H1 (cell line): ENCODE measurements at regions not wholly inside any gene's neighbourhood (a gene's known extent, or its start where the extent isn't known, plus 50 kb on each side); places are given as distances from the start of the nearest gene placed in this dataset.

Experiments
- CTCF ChIA-PET: fragments of 300-600 bp; sonication (Branson Sonifier 250); formaldehyde crosslinking; loops from one replicate; lab custom pipeline; 2021; ENCODE audit not compliant: partially characterized antibody; lab: Charles Lee
- POLR2A ChIA-PET: fragments of 300-600 bp; sonication (Branson Sonifier 250); formaldehyde crosslinking; loops from one replicate; lab custom pipeline; 2021; ENCODE audit warnings: inconsistent platforms; ENCODE audit not compliant: partially characterized antibody; lab: Charles Lee
- DNase-seq, 2 experiments: peaks; one replicate each; pipeline versions ENCODE4 v3.0.0 to v3.0.0-alpha.2; 2010 to 2022; ENCODE audit warnings: low spot score in 2 of 2, low read depth in 1 of 2, mixed read lengths in 1 of 2
- FAIRE-seq: peaks from 2 replicates; lab custom pipeline; 2011; peaks lifted over from hg19 to GRCh38; lab: Jason Lieb, UNC
- H2AFZ ChIP-seq: 2 replicates; pipeline ENCODE4 v1.8.1; 2012; ENCODE audit warnings: low read length, inconsistent platforms
- H2AK5ac ChIP-seq: 2 replicates; pipeline ENCODE4 v1.6.1; 2013; ENCODE audit warnings: low read depth, low read length
- H2BK120ac ChIP-seq: replicated peaks from 2 replicates; pipeline ENCODE3; 2013; ENCODE audit warnings: low read depth, low read length, inconsistent platforms
- H2BK12ac ChIP-seq: 2 replicates; pipeline ENCODE4 v1.6.1; 2013; ENCODE audit warnings: low read depth, low read length
- H2BK15ac ChIP-seq: 2 replicates; pipeline ENCODE4 v1.6.1; 2013; ENCODE audit warnings: low read length
- H2BK20ac ChIP-seq: 2 replicates; pipeline ENCODE4 v1.6.1; 2013; ENCODE audit warnings: low read length
- H2BK5ac ChIP-seq: 2 replicates; pipeline ENCODE4 v1.6.1; 2013; ENCODE audit warnings: low read depth, low read length
- H3K14ac ChIP-seq: 2 replicates; pipeline ENCODE4 v1.6.1; 2013; ENCODE audit warnings: inconsistent platforms; ENCODE audit not compliant: insufficient read length
- H3K18ac ChIP-seq: 2 replicates; pipeline ENCODE4 v1.6.1; 2013; ENCODE audit warnings: low read length; ENCODE audit errors: extremely low read depth
- H3K23ac ChIP-seq: 2 replicates; pipeline ENCODE4 v1.6.1; 2013; ENCODE audit warnings: inconsistent platforms; ENCODE audit not compliant: insufficient read length
- H3K23me2 ChIP-seq: 2 replicates; pipeline ENCODE4 v1.6.1; 2013; ENCODE audit warnings: low read depth, low read length
- H3K27ac ChIP-seq: 2 replicates; pipeline ENCODE4 v1.6.1; 2011; ENCODE audit warnings: low read depth, low read length, inconsistent platforms
- H3K27me3 ChIP-seq, 4 experiments: replicated peaks in 1 of 4; 1 replicate in 1 of 4; 2 replicates in 3 of 4; pipeline versions ENCODE4 v1.6.1 to v1.8.1; 2011 to 2013; ENCODE audit warnings: low read length in 3 of 4, mild to moderate bottlenecking in 3 of 4, inconsistent platforms in 2 of 4, mixed read lengths in 2 of 4, moderate library complexity in 1 of 4; ENCODE audit not compliant: control insufficient read depth in 3 of 4, insufficient read depth in 3 of 4; ENCODE audit errors: extremely low read depth in 1 of 4
- H3K36me3 ChIP-seq, 4 experiments: 2 replicates each; pipeline versions ENCODE4 v1.6.1 to v1.8.1; 2011 to 2013; ENCODE audit warnings: mild to moderate bottlenecking in 4 of 4, low read length in 3 of 4, moderate library complexity in 2 of 4, control low read depth in 1 of 4, inconsistent platforms in 1 of 4; ENCODE audit not compliant: insufficient read depth in 4 of 4, control insufficient read depth in 2 of 4
- H3K4ac ChIP-seq: replicated peaks from 2 replicates; pipeline ENCODE3; 2013; ENCODE audit warnings: low read length, low read depth, mixed read lengths, inconsistent platforms; ENCODE audit not compliant: insufficient read length
- H3K4me1 ChIP-seq, 4 experiments: replicated peaks in 1 of 4; 1 replicate in 1 of 4; 2 replicates in 3 of 4; pipeline versions ENCODE4 v1.6.1 to v1.8.1; 2011 to 2013; ENCODE audit warnings: low read length in 3 of 4, inconsistent platforms in 2 of 4, mixed read lengths in 1 of 4; ENCODE audit not compliant: insufficient read depth in 4 of 4, control insufficient read depth in 3 of 4
- H3K4me2 ChIP-seq, 2 experiments: 2 replicates each; pipeline versions ENCODE4 v1.6.1 to v1.8.1; 2011 to 2013; ENCODE audit warnings: low read depth in 2 of 2, low read length in 2 of 2, control low read depth in 1 of 2, inconsistent platforms in 1 of 2, mild to moderate bottlenecking in 1 of 2; ENCODE audit not compliant: insufficient read depth in 1 of 2
- H3K4me3 ChIP-seq, 4 experiments: fragments of 200-600, 300-600 bp in 1 of 4; sonication (generic), shearing (Covaris generic), sonication (Bioruptor Twin) in 1 of 4; 2 replicates each; pipeline versions ENCODE4 v1.5.1 to v1.8.1; 2011 to 2016; ENCODE audit warnings: low read length in 4 of 4, low read depth in 3 of 4, control low read depth in 2 of 4, inconsistent platforms in 2 of 4, mild to moderate bottlenecking in 2 of 4, mixed read lengths in 1 of 4, moderate library complexity in 1 of 4; ENCODE audit not compliant: insufficient read depth in 2 of 4; ENCODE audit errors: extremely low read depth in 1 of 4
- H3K56ac ChIP-seq: replicated peaks from 2 replicates; pipeline ENCODE3; 2013; ENCODE audit warnings: low read depth, mild to moderate bottlenecking, mixed read lengths, low read length, inconsistent platforms; ENCODE audit not compliant: insufficient read length
- H3K79me1 ChIP-seq: 2 replicates; pipeline ENCODE4 v1.6.1; 2013; ENCODE audit warnings: low read depth, low read length, control low read depth
- H3K79me2 ChIP-seq, 2 experiments: 2 replicates each; pipeline versions ENCODE4 v1.6.1 to v1.8.1; 2012 to 2013; ENCODE audit warnings: low read length in 2 of 2, mild to moderate bottlenecking in 2 of 2, inconsistent platforms in 1 of 2; ENCODE audit not compliant: insufficient read depth in 2 of 2, control insufficient read depth in 1 of 2
- H3K9ac ChIP-seq, 4 experiments: replicated peaks in 1 of 4; 1 replicate in 1 of 4; 2 replicates in 3 of 4; pipeline versions ENCODE4 v1.6.1 to v1.8.1; 2011 to 2013; ENCODE audit warnings: low read depth in 3 of 4, low read length in 3 of 4, control low read depth in 2 of 4, mild to moderate bottlenecking in 2 of 4, moderate library complexity in 2 of 4, inconsistent platforms in 1 of 4; ENCODE audit errors: extremely low read depth in 1 of 4
- H3K9me3 ChIP-seq, 2 experiments: 2 replicates each; pipeline versions ENCODE4 v1.6.1 to v1.8.1; 2012 to 2013; ENCODE audit warnings: mild to moderate bottlenecking in 2 of 2, moderate library complexity in 2 of 2, control low read depth in 1 of 2, inconsistent platforms in 1 of 2, low read depth in 1 of 2, low read length in 1 of 2, mixed read lengths in 1 of 2; ENCODE audit not compliant: insufficient read depth in 2 of 2
- H4K20me1 ChIP-seq, 2 experiments: replicated peaks in 1 of 2; 2 replicates each; pipeline versions ENCODE3 to v1.8.1; 2011 to 2013; ENCODE audit warnings: inconsistent platforms in 2 of 2, low read length in 2 of 2, mild to moderate bottlenecking in 1 of 2; ENCODE audit not compliant: insufficient read depth in 2 of 2, control insufficient read depth in 1 of 2
- H4K5ac ChIP-seq: 2 replicates; pipeline ENCODE4 v1.6.1; 2013; ENCODE audit warnings: low read length, low read depth, mixed read lengths, inconsistent platforms; ENCODE audit not compliant: insufficient read length
- H4K8ac ChIP-seq: 2 replicates; pipeline ENCODE4 v1.8.0; 2013; ENCODE audit warnings: mild to moderate bottlenecking, moderate library complexity, low read length, inconsistent platforms; ENCODE audit not compliant: insufficient read depth; ENCODE audit errors: extremely low read depth
- H4K91ac ChIP-seq: replicated peaks from 2 replicates; pipeline ENCODE3; 2013; ENCODE audit warnings: low read length, mixed read lengths, inconsistent platforms; ENCODE audit not compliant: insufficient read length
- TBP ChIP-seq: IDR thresholded peaks from 2 replicates; pipeline ENCODE4 v1.6.1; 2011; ENCODE audit warnings: low read depth, low read length, improper control_type of control experiment
- WGBS, 2 experiments: shearing (Covaris generic) in 1 of 2; methylation state at CpG; one replicate each; pipeline versions ENCODE4 v1.1.6 to v1.1.7; 2013 to 2015; ENCODE audit warnings: low lambda C conversion rate in 2 of 2, mixed read lengths in 2 of 2, inconsistent platforms in 1 of 2, low coverage in 1 of 2, missing lambda C conversion rate in 1 of 2; ENCODE audit not compliant: insufficient replicate concordance in 2 of 2, insufficient coverage in 1 of 2, insufficient read length in 1 of 2; ENCODE audit errors: extremely low coverage in 1 of 2, missing lambda C conversion rate in 1 of 2; 5-methylcytosine and 5-hydroxymethylcytosine counted together

GRCh38 chr5:179432547-179432946 is 87.3 kb upstream of the ADAMTS2 start:
- Histone ChIP-seq H3K9me3 (peaks cover 0 to 6% of the 10 kb centered on the region in 2 experiments; a peak in 1 of 4 replicates), H2BK15ac (no peak overlapping the region), H3K36me3 (no peaks in the 10 kb centered on the region), H3K14ac (no peak overlapping the region), H3K23ac (no peak overlapping the region), H2AK5ac (no peak overlapping the region), H3K9ac (no peak overlapping the region), H3K56ac (no peak overlapping the region), H3K4me1 (no peaks in the 10 kb centered on the region; a peak in 1 of 7 replicates), H3K23me2 (no peaks in the 10 kb centered on the region), H4K91ac (no peak overlapping the region), H2BK120ac (no peak overlapping the region), H2BK12ac (no peak overlapping the region), H3K4ac (no peak overlapping the region), H4K20me1 (no peaks in the 10 kb centered on the region), H4K5ac (no peak overlapping the region), H3K27ac (no peak overlapping the region), H3K27me3 (no peaks in the 10 kb centered on the region; a peak in 2 of 7 replicates), H2BK5ac (no peak overlapping the region), H3K79me1 (no peaks in the 10 kb centered on the region), H4K8ac (peak overlapping the region; percentile 77; the same call in 1 of the 2 replicates), H3K4me3 (no peak overlapping the region), H2BK20ac (no peak overlapping the region), H3K4me2 (no peak overlapping the region), H2AFZ (no peak overlapping the region), H3K79me2 (no peaks in the 10 kb centered on the region), H3K18ac (no peak overlapping the region)
- 94% methylated on average over 7 of the region's 7 CpGs; no CpG with 5 or more reads in 1 of the 2 experiments for WGBS, 2 experiments
- FAIRE-seq (no peak), DNase-seq (no peak)
- ChIA-PET CTCF (interaction anchor here (1.8 kb wide), 1 partner anchor 11 kb away, joined by 4 read pairs; no protein-coding TSS in a partner anchor), POLR2A (interaction anchor here (0.7 kb wide), 1 partner anchor 285 kb away, joined by 3 read pairs; no protein-coding TSS in a partner anchor)
- no peak for TF ChIP-seq TBP
